Stimulated activated naive CD8-positive, alpha-beta T cell treated with anti-CD3 and anti-CD28 coated beads, Interleukin-15, Interleukin-2, amounts not matched to agents 100 ng/mL and 50 ng/mL, for 24 hours (primary cell): ENCODE measurements at regions not wholly inside any gene's neighbourhood (a gene's known extent, or its start where the extent isn't known, plus 50 kb on each side); places are given as distances from the start of the nearest gene placed in this dataset.
A peak's percentile ranks its signal among the peaks of the same experiment; 100 is the strongest.

Source experiments
- H3K27ac Mint-ChIP-seq: one replicate; pipeline ENCODE4 v1.8.0; 2021; ENCODE audit warnings: mild to moderate bottlenecking, mixed read lengths
- H3K27me3 Mint-ChIP-seq: one replicate; pipeline ENCODE4 v1.8.0; 2021; ENCODE audit warnings: mixed read lengths
- H3K36me3 Mint-ChIP-seq: one replicate; pipeline ENCODE4 v1.8.0; 2021; ENCODE audit warnings: low read depth, mixed read lengths
- H3K4me1 Mint-ChIP-seq: one replicate; pipeline ENCODE4 v1.8.0; 2021; ENCODE audit warnings: low read depth, mixed read lengths
- H3K4me3 Mint-ChIP-seq: one replicate; pipeline ENCODE4 v1.8.0; 2021; ENCODE audit warnings: mild to moderate bottlenecking, mixed read lengths
- H3K9me3 Mint-ChIP-seq: one replicate; pipeline ENCODE4 v1.8.0; 2021; ENCODE audit warnings: mixed read lengths

GRCh38 chr13:39803156-39803555, 147.7 kb downstream of the COG6 start:
- Mint-ChIP-seq H3K4me1 (peaks cover 12% of the 10 kb centered on the region), H3K27me3 (no peaks in the 10 kb centered on the region), H3K36me3 (no peaks in the 10 kb centered on the region), H3K9me3 (peaks cover 13% of the 10 kb centered on the region), H3K27ac (no peak overlapping the region), H3K4me3 (no peak overlapping the region)

GRCh38 chr13:39803851-39804250, 148.4 kb downstream of the COG6 start:
- Mint-ChIP-seq H3K4me1 (peaks cover 12% of the 10 kb centered on the region), H3K27ac (peak overlapping the region; percentile 7), H3K4me3 (no peak overlapping the region), H3K27me3 (no peaks in the 10 kb centered on the region), H3K9me3 (peaks cover 13% of the 10 kb centered on the region), H3K36me3 (no peaks in the 10 kb centered on the region)

GRCh38 chr13:39804332-39805210, 149.1 kb downstream of the COG6 start:
- Mint-ChIP-seq H3K27me3 (no peaks in the 10 kb centered on the region), H3K27ac (peak overlapping the region; percentile 7)

GRCh38 chr13:39809466-39809865, 154.0 kb downstream of the COG6 start:
- H3K4me3 Mint-ChIP-seq: no peak overlapping the region
- no peak overlapping the region for H3K27ac Mint-ChIP-seq

More at GRCh38 chr13:39804332-39805210, 149.1 kb downstream of the COG6 start:
- H3K36me3 Mint-ChIP-seq: no peaks in the 10 kb centered on the region
- peaks cover 13% of the 10 kb centered on the region for H3K9me3 Mint-ChIP-seq
- peaks cover 12% of the 10 kb centered on the region for H3K4me1 Mint-ChIP-seq
- H3K4me3 Mint-ChIP-seq: peak overlapping the region; percentile 3

GRCh38 chr13:39810091-39810877, 154.8 kb downstream of the COG6 start:
- H3K27ac Mint-ChIP-seq: no peak overlapping the region
- H3K4me3 Mint-ChIP-seq: no peak overlapping the region
- no peaks in the 10 kb centered on the region for H3K36me3 Mint-ChIP-seq
- no peaks in the 10 kb centered on the region for H3K27me3 Mint-ChIP-seq
- H3K4me1 Mint-ChIP-seq: no peaks in the 10 kb centered on the region
- H3K9me3 Mint-ChIP-seq: no peaks in the 10 kb centered on the region

More at GRCh38 chr13:39809466-39809865, 154.0 kb downstream of the COG6 start:
- Mint-ChIP-seq H3K9me3 (no peaks in the 10 kb centered on the region), H3K27me3 (no peaks in the 10 kb centered on the region), H3K36me3 (no peaks in the 10 kb centered on the region), H3K4me1 (peaks cover 3% of the 10 kb centered on the region)

- Mint-ChIP-seq H3K27me3 (no peaks in the 10 kb centered on the region), H3K4me1 (no peaks in the 10 kb centered on the region), H3K27ac (no peak overlapping the region), H3K9me3 (no peaks in the 10 kb centered on the region), H3K4me3 (no peak overlapping the region), H3K36me3 (no peaks in the 10 kb centered on the region)
Measured at GRCh38 chr13:39811051-39811450, 155.6 kb downstream of the COG6 start.

- Mint-ChIP-seq H3K4me1 (no peaks in the 10 kb centered on the region), H3K27me3 (no peaks in the 10 kb centered on the region), H3K9me3 (no peaks in the 10 kb centered on the region), H3K36me3 (no peaks in the 10 kb centered on the region), H3K27ac (no peak overlapping the region), H3K4me3 (no peak overlapping the region)
Measured at GRCh38 chr13:39811696-39812095, 156.2 kb downstream of the COG6 start.

GRCh38 chr13:39815345-39816111, 160.1 kb downstream of the COG6 start:
- no peak overlapping the region for H3K27ac Mint-ChIP-seq
- no peak overlapping the region for H3K4me3 Mint-ChIP-seq
- H3K27me3 Mint-ChIP-seq: no peaks in the 10 kb centered on the region
- H3K36me3 Mint-ChIP-seq: no peaks in the 10 kb centered on the region
- H3K4me1 Mint-ChIP-seq: no peaks in the 10 kb centered on the region
- H3K9me3 Mint-ChIP-seq: no peaks in the 10 kb centered on the region

- Mint-ChIP-seq H3K27ac (no peak overlapping the region), H3K4me3 (no peak overlapping the region), H3K27me3 (no peaks in the 10 kb centered on the region), H3K4me1 (peaks cover 3% of the 10 kb centered on the region), H3K9me3 (no peaks in the 10 kb centered on the region), H3K36me3 (no peaks in the 10 kb centered on the region)
Measured at GRCh38 chr13:39816936-39817335, 161.5 kb downstream of the COG6 start.

GRCh38 chr13:39818953-39819352, 163.5 kb downstream of the COG6 start:
- no peaks in the 10 kb centered on the region for H3K9me3 Mint-ChIP-seq
- H3K4me1 Mint-ChIP-seq: peaks cover 23% of the 10 kb centered on the region
- no peak overlapping the region for H3K4me3 Mint-ChIP-seq
- H3K27ac Mint-ChIP-seq: no peak overlapping the region
- no peaks in the 10 kb centered on the region for H3K36me3 Mint-ChIP-seq
- no peaks in the 10 kb centered on the region for H3K27me3 Mint-ChIP-seq

- H3K4me3 Mint-ChIP-seq: no peak overlapping the region
- no peaks in the 10 kb centered on the region for H3K9me3 Mint-ChIP-seq
- H3K27ac Mint-ChIP-seq: no peak overlapping the region
- H3K4me1 Mint-ChIP-seq: peaks cover 25% of the 10 kb centered on the region
- no peaks in the 10 kb centered on the region for H3K27me3 Mint-ChIP-seq
- H3K36me3 Mint-ChIP-seq: no peaks in the 10 kb centered on the region
Measured at GRCh38 chr13:39820606-39821005, 165.1 kb downstream of the COG6 start.

GRCh38 chr13:39821977-39822376, 166.5 kb downstream of the COG6 start:
- Mint-ChIP-seq H3K9me3 (no peaks in the 10 kb centered on the region), H3K4me1 (peaks cover 25% of the 10 kb centered on the region), H3K4me3 (no peak overlapping the region), H3K27me3 (peaks cover 5% of the 10 kb centered on the region), H3K27ac (peak overlapping the region; percentile 8), H3K36me3 (no peaks in the 10 kb centered on the region)

- no peak overlapping the region for H3K27ac Mint-ChIP-seq
Measured at GRCh38 chr13:39822437-39822836, 167.0 kb downstream of the COG6 start.

GRCh38 chr13:39823063-39823713, 167.7 kb downstream of the COG6 start:
- Mint-ChIP-seq H3K27me3 (peaks cover 5% of the 10 kb centered on the region), H3K9me3 (no peaks in the 10 kb centered on the region), H3K4me1 (peaks cover 25% of the 10 kb centered on the region), H3K4me3 (no peak overlapping the region), H3K36me3 (no peaks in the 10 kb centered on the region), H3K27ac (peak overlapping the region; percentile 47)

More at GRCh38 chr13:39822437-39822836, 167.0 kb downstream of the COG6 start:
- Mint-ChIP-seq H3K27me3 (peaks cover 5% of the 10 kb centered on the region), H3K4me3 (no peak overlapping the region), H3K4me1 (peaks cover 25% of the 10 kb centered on the region), H3K36me3 (no peaks in the 10 kb centered on the region), H3K9me3 (no peaks in the 10 kb centered on the region)
